Forelimb muscle (tissue), 1 donor: ENCODE measurements at regions not wholly inside any gene's neighbourhood (a gene's known extent, or its start where the extent isn't known, plus 50 kb on each side); places are given as distances from the start of the nearest gene placed in this dataset.
A peak's percentile ranks its signal among the peaks of the same experiment; 100 is the strongest.
"Not testable (repeated sequence)": the region's sequence is repeated elsewhere in the genome, so short reads cannot be mapped to it uniquely, and the experiment has no call there.

Experiments used
- DNase-seq: peaks from one replicate; pipeline ENCODE4 v3.0.0-alpha.2; 2013; ENCODE audit warnings: low read depth

GRCh38 chr1:55310505-55310971, 95.4 kb upstream of the USP24 start:
- DNase-seq, result no peak

- no peak for DNase-seq
Observed at GRCh38 chr1:55309786-55310504, 94.8 kb upstream of the USP24 start.

- DNase-seq, result no peak
Observed at GRCh38 chr1:55309053-55309452, 93.9 kb upstream of the USP24 start.

- DNase-seq, result no peak
Observed at GRCh38 chr1:55305735-55306134, 90.6 kb upstream of the USP24 start.

GRCh38 chr1:55304229-55304740, 89.1 kb upstream of the USP24 start:
- DNase-seq, result peak; percentile 95

- no peak for DNase-seq
Observed at GRCh38 chr1:55302972-55303371, 87.8 kb upstream of the USP24 start.

- DNase-seq, result peak; percentile 39
Observed at GRCh38 chr1:55301912-55302311, 86.7 kb upstream of the USP24 start.

- DNase-seq, result no peak
Observed at GRCh38 chr1:55300975-55301374, 85.8 kb upstream of the USP24 start.

- no peak for DNase-seq
Observed at GRCh38 chr1:55298167-55298894, 83.2 kb upstream of the USP24 start.

GRCh38 chr1:55296247-55296646, 81.1 kb upstream of the USP24 start:
- DNase-seq, result not testable (repeated sequence)

- no peak for DNase-seq
Observed at GRCh38 chr1:55289614-55290013, 74.5 kb upstream of the USP24 start.

GRCh38 chr1:55289042-55289441, 73.9 kb upstream of the USP24 start:
- no peak for DNase-seq

GRCh38 chr1:55288245-55288644, 73.1 kb upstream of the USP24 start:
- DNase-seq, result no peak

- DNase-seq, result no peak
Observed at GRCh38 chr1:55287723-55288122, 72.6 kb upstream of the USP24 start.

GRCh38 chr1:55286856-55287602, 71.9 kb upstream of the USP24 start:
- no peak for DNase-seq

- DNase-seq, result no peak
Observed at GRCh38 chr1:55285834-55286233, 70.7 kb upstream of the USP24 start.

GRCh38 chr1:55284856-55285255, 69.7 kb upstream of the USP24 start:
- DNase-seq, result no peak

- DNase-seq, result no peak
Observed at GRCh38 chr1:55282058-55282457, 66.9 kb upstream of the USP24 start.

- no peak for DNase-seq
Observed at GRCh38 chr1:55280731-55281130, 65.6 kb upstream of the USP24 start.

GRCh38 chr1:55279627-55280026, 64.5 kb upstream of the USP24 start:
- DNase-seq, result no peak

GRCh38 chr1:55278378-55278777, 63.2 kb upstream of the USP24 start:
- no peak for DNase-seq

GRCh38 chr1:55277377-55278130, 62.4 kb upstream of the USP24 start:
- peak; percentile 57 for DNase-seq
